ENCODE measurements at regions not wholly inside any gene's neighbourhood (a gene's known extent, or its start where the extent isn't known, plus 50 kb on each side); places are given as distances from the start of the nearest gene placed in this dataset.

GRCh38 chr19:34104557-34104956 lies 67.7 kb upstream of the LSM14A start:
- no peak overlapping the region for H2AFZ ChIP-seq (ENCODE audit: low read length, unreplicated experiment)
- H3K4me1 ChIP-seq (ENCODE audit: control insufficient read depth, insufficient read depth, low read length, unreplicated experiment): no peaks in the 10 kb centered on the region
- H3K27me3 ChIP-seq (ENCODE audit: insufficient read depth, low read length): peaks cover 7% of the 10 kb centered on the region; the same call in 1 of the 2 replicates
- H3K27ac ChIP-seq (ENCODE audit: low read depth, low read length): no peak overlapping the region
- H3K4me3 ChIP-seq (ENCODE audit: low read depth, low read length): no peak overlapping the region
- H3K36me3 ChIP-seq (ENCODE audit: insufficient read depth, low read length): no peaks in the 10 kb centered on the region
- H3K79me2 ChIP-seq (ENCODE audit: control insufficient read depth, insufficient read depth, low read length, unreplicated experiment): no peaks in the 10 kb centered on the region

GRCh38 chr19:34109596-34109995 lies 62.7 kb upstream of the LSM14A start:
- Histone ChIP-seq H3K27ac (ENCODE audit: low read depth, low read length) (no peak overlapping the region), H3K36me3 (ENCODE audit: insufficient read depth, low read length) (no peaks in the 10 kb centered on the region), H3K4me3 (ENCODE audit: low read depth, low read length) (no peak overlapping the region), H2AFZ (ENCODE audit: low read length, unreplicated experiment) (no peak overlapping the region), H3K4me1 (ENCODE audit: control insufficient read depth, insufficient read depth, low read length, unreplicated experiment) (no peaks in the 10 kb centered on the region), H3K79me2 (ENCODE audit: control insufficient read depth, insufficient read depth, low read length, unreplicated experiment) (no peaks in the 10 kb centered on the region), H3K27me3 (ENCODE audit: insufficient read depth, low read length) (no peaks in the 10 kb centered on the region)

GRCh38 chr19:34118879-34119748 lies 53.2 kb upstream of the LSM14A start:
- H3K4me1 ChIP-seq (ENCODE audit: control insufficient read depth, insufficient read depth, low read length, unreplicated experiment): no peaks in the 10 kb centered on the region
- no peaks in the 10 kb centered on the region for H3K27me3 ChIP-seq (ENCODE audit: insufficient read depth, low read length)
- no peak overlapping the region for H3K27ac ChIP-seq (ENCODE audit: low read depth, low read length)
- H3K79me2 ChIP-seq (ENCODE audit: control insufficient read depth, insufficient read depth, low read length, unreplicated experiment): no peaks in the 10 kb centered on the region
- H3K4me3 ChIP-seq (ENCODE audit: low read depth, low read length): no peak overlapping the region
- no peaks in the 10 kb centered on the region for H3K36me3 ChIP-seq (ENCODE audit: insufficient read depth, low read length)
- no peak overlapping the region for H2AFZ ChIP-seq (ENCODE audit: low read length, unreplicated experiment)

DNA sequence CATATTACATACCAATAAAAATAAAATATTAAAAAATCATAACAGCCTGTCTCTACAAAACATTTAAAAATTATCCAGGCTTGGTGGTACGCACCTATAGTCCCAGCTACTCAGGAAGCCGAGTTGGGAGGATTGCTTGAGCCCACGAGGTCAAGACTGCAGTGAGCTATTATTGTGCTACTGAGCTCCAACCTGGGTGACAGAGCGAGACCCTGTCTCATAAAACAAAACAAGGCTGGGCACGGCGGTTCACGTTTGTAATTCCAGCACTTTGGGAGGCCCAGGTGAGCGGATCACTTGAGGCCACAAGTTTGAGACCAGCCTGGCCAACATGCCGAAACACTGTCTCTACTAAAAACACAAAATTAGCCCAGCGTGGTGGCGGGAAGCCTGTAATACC lies 52.2 kb upstream of the LSM14A start:
- H3K36me3 ChIP-seq (ENCODE audit: insufficient read depth, low read length): no peaks in the 10 kb centered on the region
- H3K4me1 ChIP-seq (ENCODE audit: control insufficient read depth, insufficient read depth, low read length, unreplicated experiment): no peaks in the 10 kb centered on the region
- no peak overlapping the region for H3K27ac ChIP-seq (ENCODE audit: low read depth, low read length)
- no peaks in the 10 kb centered on the region for H3K79me2 ChIP-seq (ENCODE audit: control insufficient read depth, insufficient read depth, low read length, unreplicated experiment)
- no peak overlapping the region for H2AFZ ChIP-seq (ENCODE audit: low read length, unreplicated experiment)
- H3K27me3 ChIP-seq (ENCODE audit: insufficient read depth, low read length): no peaks in the 10 kb centered on the region
- no peak overlapping the region for H3K4me3 ChIP-seq (ENCODE audit: low read depth, low read length)

GRCh38 chr19:34120846-34121639 lies 51.3 kb upstream of the LSM14A start:
- Histone ChIP-seq H3K4me3 (ENCODE audit: low read depth, low read length) (no peak overlapping the region), H3K27me3 (ENCODE audit: insufficient read depth, low read length) (no peaks in the 10 kb centered on the region), H3K4me1 (ENCODE audit: control insufficient read depth, insufficient read depth, low read length, unreplicated experiment) (no peaks in the 10 kb centered on the region), H3K36me3 (ENCODE audit: insufficient read depth, low read length) (no peaks in the 10 kb centered on the region), H3K27ac (ENCODE audit: low read depth, low read length) (no peak overlapping the region), H3K79me2 (ENCODE audit: control insufficient read depth, insufficient read depth, low read length, unreplicated experiment) (no peaks in the 10 kb centered on the region), H2AFZ (ENCODE audit: low read length, unreplicated experiment) (no peak overlapping the region)
